ENCODE measurements at regions not wholly inside any gene's neighbourhood (a gene's known extent, or its start where the extent isn't known, plus 50 kb on each side); places are given as distances from the start of the nearest gene placed in this dataset.

DNA sequence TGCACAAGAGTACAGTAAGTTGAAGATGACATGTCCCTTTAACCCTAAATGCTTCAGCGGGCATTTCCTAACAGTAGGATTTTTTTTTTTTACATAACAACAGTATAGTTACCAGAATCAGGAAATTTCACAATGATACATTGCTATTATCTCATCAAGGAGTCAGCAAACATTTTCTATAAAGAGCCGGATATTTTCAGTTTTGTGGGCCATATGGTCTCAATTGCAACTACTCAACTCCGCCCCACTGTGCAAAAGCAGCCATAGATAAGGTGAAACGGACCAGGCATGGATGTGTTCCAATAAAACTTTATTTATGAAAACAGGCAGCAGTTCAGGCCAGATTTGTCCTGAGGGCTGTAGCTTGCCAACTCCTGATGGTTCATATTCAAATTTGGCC, 130.6 kb downstream of the SMAD6 start:
- DNase-seq (ENCODE audit: low read depth in 4 of 4, low spot score in 3 of 4): no peak

DNA sequence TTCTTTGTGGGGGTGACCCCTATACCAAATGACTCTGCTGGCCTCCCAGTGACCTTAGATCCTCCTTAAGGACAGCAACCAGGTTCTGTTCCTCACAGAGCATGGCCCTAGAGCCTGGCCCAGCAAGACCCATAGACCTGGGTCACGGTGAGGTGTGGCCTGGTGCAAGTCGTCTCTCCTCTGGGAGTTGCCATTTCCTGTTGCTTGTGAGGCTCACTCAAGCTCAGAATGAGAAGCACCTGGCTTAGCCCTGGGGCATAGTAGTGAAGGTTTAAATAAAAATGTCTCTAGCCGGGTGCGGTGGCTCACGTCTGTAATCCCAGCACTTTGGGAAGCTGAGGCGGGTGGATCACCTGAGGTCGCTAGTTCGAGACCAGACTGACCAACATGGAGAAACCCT, 131.3 kb downstream of the SMAD6 start:
- no peak for DNase-seq (ENCODE audit: low read depth in 4 of 4, low spot score in 3 of 4)

DNA sequence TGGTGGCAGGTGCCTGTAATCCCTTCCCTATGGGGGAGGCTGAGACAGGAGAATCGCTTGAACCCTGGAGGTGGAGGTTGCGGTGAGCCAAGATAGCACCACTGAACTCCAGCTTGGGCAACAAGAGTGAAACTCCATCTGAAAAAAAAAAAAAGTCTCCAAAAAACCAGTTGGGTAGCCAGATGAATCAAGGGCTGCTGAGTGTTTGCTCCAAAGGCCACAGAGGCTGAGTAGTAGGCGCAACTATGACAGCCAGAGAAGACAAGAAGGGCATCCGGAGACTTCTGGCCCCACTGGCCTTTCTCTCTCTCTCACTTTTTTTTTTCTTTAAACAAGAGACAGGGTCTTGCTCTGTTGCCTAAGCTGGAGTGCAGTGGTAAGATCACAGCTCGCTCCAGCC, 131.8 kb downstream of the SMAD6 start:
- no peak for DNase-seq (ENCODE audit: low read depth in 4 of 4, low spot score in 3 of 4)

GRCh38 chr15:66834881-66835878, 133.1 kb downstream of the SMAD6 start:
- DNase-seq (ENCODE audit: low read depth in 4 of 4, low spot score in 3 of 4): peak in 1 of 4 donors; percentile 39

GRCh38 chr15:66836231-66837030, 134.4 kb downstream of the SMAD6 start:
- no peak for DNase-seq (ENCODE audit: low read depth in 4 of 4, low spot score in 3 of 4)

GRCh38 chr15:66838202-66838601, 136.2 kb downstream of the SMAD6 start:
- no peak for DNase-seq (ENCODE audit: low read depth in 4 of 4, low spot score in 3 of 4)

- no peak for DNase-seq (ENCODE audit: low read depth in 4 of 4, low spot score in 3 of 4)
Observed at GRCh38 chr15:66838671-66839239, 136.7 kb downstream of the SMAD6 start.

- no peak for DNase-seq (ENCODE audit: low read depth in 4 of 4, low spot score in 3 of 4)
Observed at GRCh38 chr15:66839506-66840112, 137.6 kb downstream of the SMAD6 start.

- DNase-seq (ENCODE audit: low read depth in 4 of 4, low spot score in 3 of 4): no peak
Observed at GRCh38 chr15:66840615-66841390, 138.8 kb downstream of the SMAD6 start.

- peak; percentile 53 to 75 (median 68) for DNase-seq (ENCODE audit: low read depth in 4 of 4, low spot score in 3 of 4)
Observed at GRCh38 chr15:66841953-66842681, 140.1 kb downstream of the SMAD6 start.

DNA sequence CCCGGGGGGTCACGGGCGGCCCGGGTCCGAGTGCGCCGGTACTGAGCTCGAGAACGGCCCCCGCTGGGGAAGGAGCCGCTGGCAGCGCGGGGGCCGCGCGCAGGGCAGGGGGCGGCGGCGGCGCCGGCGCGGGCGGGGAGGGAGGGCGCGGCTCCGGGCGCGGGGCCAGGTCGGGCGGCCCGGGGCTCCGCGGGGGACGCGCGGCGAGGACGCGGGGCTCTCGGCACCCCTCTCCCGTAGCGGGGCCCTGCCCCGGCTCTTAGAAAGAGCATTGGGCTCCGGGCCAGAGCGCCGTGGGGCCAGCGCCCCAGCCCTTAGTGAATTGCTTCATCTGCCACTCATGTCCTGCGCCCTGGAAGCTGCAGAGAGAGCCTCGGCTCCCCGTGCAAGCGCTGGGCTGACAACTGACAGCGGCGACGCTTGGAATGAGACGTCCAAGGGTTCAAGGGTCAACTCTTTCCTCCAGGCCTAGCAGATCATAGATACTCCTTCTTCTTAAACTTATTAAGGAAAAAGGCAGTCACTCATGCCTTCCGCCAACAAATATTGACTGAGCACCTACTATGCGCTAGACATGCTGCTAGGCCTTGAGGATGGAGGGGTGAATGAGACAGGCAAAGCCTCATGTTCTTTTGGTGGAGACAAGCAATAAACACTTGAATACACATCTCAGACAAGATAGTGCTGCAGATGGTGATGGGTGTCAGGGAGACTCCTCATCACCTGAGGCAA, 140.8 kb downstream of the SMAD6 start:
- DNase-seq (ENCODE audit: low read depth in 4 of 4, low spot score in 3 of 4): peak in 3 of 4 donors; percentile 40 to 51 (median 50)

- no peak for DNase-seq (ENCODE audit: low read depth in 4 of 4, low spot score in 3 of 4)
Observed at GRCh38 chr15:66843581-66843980, 141.5 kb downstream of the SMAD6 start.

DNA sequence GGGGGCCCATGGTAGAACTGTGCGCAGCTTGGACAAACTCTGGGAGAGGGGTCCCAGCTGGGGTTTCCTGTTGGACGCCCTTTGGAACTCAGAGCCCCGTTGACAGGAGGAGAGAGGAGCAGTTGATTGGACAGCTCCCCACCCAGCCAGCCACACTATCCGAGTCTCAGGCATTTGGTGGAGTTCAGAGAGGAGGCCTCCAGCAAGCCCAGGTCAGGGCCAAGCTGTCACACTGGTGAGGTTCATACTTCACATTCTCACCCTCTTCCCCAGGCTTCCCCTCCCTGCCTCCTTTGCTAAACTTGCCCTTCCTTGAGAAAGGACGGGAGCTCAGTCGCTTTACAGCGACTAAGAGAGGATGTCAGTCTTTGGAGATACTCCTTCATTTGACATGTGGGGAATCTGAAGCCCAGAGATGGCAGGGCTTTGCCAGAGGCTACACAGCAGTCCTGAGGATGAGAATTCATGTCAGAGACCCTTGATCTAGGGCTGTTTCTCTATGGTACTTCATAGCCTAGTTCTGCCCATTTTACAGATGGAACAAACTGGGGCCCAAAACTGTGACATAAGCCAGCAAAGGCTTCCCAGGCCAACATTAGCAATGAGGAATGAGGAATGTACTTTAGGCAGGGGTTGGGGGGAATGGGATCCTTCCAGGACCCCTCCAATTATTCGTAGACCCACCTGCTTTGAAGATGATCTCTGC, 142.2 kb downstream of the SMAD6 start:
- DNase-seq (ENCODE audit: low read depth in 4 of 4, low spot score in 3 of 4): no peak

DNA sequence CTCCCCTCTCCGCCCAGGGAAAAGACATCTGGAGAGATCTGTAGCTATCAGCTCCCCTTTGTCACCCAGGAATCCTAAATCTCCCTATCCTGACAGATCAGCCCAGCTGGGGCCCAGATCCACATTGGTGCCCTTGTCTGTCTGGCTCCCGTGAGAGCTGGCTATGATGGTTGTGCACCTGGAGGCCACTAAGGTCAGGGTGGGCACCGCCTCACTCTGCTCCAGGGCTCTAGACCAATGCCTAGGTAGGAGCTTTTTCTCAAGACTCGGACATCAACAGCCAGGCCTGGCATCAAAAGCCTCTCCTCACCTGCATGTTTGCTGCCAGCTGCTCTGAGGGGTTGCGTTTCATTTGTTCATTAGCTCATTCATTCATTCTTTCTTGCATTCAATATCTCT, 142.7 kb downstream of the SMAD6 start:
- no peak for DNase-seq (ENCODE audit: low read depth in 4 of 4, low spot score in 3 of 4)

DNA sequence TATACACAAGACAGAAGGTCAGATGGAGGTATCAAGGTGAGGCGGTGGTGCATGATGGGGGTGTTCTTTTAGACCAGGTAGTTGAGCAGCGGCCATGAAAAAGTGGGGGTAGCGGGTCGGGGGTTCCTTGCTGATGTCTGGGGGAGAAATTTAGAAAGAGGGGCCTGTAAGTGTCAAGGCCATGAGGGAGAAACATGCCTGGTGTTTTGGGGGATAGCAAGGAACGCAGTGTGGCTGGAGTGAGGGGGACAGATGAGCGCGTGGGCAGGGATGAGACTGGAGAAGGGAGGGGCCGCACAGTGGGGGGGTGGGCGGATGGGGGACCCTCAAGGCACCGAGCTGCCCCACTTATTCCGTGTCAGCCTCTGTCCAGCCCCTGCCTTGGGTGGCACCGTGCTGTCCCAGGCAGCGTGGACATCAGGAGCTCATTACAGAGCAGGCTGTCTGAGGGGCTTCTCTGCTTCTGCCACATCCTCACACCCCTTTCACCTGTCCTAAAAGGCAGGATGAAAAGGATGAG, 143.3 kb downstream of the SMAD6 start:
- no peak for DNase-seq (ENCODE audit: low read depth in 4 of 4, low spot score in 3 of 4)

GRCh38 chr15:66846031-66846430, 144.0 kb downstream of the SMAD6 start:
- no peak for DNase-seq (ENCODE audit: low read depth in 4 of 4, low spot score in 3 of 4)

GRCh38 chr15:66846811-66847210, 144.8 kb downstream of the SMAD6 start:
- DNase-seq (ENCODE audit: low read depth in 4 of 4, low spot score in 3 of 4): no peak

DNA sequence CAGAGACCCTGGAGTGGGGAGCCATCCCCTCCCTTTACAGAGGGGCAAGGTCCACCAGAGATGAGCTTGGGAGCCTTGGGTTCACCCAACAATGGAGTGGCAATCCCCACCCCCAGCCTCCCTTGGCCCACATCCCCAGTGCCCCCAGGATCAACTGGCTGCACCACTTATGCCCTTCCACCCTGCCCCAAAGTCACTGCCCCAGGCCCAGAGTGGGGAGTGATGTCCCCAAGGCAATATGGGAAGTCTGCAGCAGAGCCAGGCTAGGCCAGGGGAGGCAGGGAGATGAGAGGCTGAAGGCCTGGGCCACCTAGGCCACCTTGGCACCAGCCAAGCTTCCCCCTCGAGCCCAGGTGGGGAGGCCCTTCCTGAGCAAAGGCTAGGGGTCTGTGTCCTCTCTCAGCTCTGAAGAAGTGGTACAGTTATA, 145.5 kb downstream of the SMAD6 start:
- no peak for DNase-seq (ENCODE audit: low read depth in 4 of 4, low spot score in 3 of 4)
